NCI-H1092 (cell line): ENCODE measurements at regions not wholly inside any gene's neighbourhood (a gene's known extent, or its start where the extent isn't known, plus 50 kb on each side); places are given as distances from the start of the nearest gene placed in this dataset.
"Not testable (repeated sequence)": the region's sequence is repeated elsewhere in the genome, so short reads cannot be mapped to it uniquely, and the experiment has no call there.

Experiments
- DNase-seq: peaks from one replicate; lab custom pipeline; 2025; lab: John Stamatoyannopoulos, UW

DNA sequence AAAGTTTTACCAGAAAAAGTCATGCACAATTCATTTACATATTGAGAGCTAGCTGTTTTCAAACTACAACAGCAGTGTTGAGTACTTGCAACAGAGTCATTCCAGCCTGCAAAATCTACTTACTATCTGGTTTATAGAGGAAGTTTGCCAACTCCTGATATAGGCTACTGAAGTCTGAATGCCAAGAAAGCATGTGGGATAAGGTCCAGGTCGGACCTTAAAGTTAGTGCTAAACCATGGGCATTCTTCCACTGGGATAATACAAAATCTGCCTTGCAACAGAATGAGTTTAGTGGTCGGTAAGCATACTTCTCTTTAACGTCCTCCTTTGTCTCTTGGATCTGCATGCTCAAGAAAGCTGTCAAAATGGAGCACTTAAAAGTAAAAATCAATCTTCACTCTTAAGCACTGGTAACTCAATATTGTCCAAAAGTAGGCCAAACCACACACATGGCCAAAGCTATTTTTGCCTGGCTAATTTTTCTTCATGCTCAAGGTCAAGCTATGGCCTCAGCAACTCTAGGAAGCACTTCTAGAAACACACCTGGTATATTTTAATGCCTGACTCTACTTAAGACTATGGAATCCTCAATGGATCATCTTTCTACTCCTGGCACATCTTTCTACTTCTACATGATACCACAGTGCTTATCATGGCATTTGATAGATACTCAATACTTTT lies 364.9 kb upstream of the KITLG start:
- no peak for DNase-seq

DNA sequence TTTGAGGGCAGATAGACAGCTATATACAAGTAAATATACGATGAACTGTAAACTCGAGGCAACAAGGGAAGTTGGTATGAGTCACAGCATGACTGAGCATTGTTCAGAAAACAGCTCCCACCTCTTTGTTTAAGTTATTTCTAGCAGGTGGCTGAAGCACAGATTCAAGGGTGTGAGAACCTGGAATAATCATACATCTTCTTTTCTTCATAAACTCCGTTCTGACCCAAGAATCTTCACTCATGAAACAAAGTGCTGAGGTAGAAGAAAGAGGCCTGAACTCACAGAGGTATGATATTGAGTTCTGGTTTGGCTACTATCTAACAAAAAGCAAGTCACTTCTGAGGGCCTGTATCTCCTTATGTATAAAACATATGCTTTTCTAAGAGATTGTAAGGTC lies 364.1 kb upstream of the KITLG start:
- no peak for DNase-seq

DNA sequence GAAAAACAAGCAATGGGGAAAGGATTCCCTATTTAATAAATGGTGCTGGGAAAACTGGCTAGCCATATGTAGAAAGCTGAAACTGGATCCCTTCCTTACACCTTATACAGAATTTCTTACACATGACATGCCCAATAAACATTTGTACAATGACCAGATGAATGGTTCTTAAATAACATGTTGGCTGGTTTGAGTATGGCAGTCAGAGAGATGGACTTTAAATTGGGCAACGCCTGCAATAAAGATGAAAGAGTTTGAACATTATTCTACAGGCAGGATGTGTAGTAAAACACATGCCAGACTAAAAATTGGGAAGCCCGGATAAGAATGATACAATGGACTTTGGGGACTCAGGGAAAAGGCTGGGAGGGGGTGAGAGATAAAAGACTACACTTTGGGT lies 360.6 kb upstream of the KITLG start:
- DNase-seq: no peak

DNA sequence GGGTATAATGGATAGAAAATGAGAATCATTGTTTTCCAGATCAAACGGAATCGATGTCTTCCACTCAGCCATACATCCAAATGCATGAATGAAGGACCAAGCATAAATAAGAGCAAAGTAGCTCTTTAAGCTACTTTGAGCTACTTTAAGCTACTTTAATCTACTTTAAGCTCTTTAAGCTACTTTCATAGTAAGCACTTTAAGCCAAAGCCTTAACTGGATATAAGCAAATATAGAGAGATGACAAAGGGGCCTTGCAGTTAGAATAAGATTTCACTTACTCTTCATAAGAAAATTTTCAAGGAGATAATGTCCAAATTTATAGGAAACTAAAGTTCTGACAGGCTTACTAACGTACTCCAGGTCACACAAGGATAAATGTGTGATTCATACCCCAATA lies 355.6 kb upstream of the KITLG start:
- no peak for DNase-seq

DNA sequence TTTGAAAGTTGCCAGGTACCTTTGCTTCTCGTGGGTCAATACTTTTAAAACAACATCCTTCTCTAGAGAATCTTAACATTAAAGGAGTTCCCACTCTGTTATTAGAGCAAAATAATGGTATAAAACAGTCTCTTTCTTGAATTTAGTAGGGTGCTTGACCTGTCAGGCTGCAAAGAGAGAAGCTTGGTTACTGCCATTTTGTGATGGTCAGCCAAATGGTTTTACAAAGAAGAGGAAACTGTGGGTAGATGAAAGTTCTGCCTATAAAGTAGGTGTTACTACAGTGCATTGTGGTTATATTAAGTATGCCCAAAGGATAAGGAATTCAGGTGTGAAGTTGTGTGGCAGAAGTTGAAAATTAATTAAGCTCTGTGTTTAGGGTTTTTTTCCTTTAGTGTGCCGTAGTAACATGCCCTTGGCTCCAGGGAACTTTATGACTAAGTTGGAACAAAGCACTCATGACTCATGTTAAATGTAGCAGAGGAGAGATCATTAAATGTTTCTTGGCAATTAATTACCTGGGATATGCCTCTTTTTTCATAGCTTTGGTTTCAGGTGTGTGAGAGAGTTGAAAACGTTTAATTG lies 354.0 kb upstream of the KITLG start:
- no peak for DNase-seq

DNA sequence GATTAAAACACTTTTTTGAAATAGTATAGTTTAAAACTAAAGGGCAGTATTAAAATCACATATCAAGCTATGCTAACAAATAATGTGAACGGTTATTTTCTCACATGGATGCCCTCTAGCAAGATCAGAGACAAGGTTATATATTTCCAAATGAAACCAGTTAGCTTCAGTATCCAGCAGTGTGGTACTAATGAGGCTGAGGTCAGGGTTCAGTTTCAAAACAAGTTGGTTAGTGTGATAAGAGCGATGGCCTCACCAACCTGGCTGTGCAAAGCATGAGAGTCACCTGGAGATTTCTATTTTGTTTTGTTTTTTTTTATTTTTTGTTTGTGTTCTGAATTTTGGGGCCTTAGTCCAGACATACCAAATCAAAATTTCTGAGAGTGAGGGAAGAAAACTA lies 352.2 kb upstream of the KITLG start:
- DNase-seq: no peak

DNA sequence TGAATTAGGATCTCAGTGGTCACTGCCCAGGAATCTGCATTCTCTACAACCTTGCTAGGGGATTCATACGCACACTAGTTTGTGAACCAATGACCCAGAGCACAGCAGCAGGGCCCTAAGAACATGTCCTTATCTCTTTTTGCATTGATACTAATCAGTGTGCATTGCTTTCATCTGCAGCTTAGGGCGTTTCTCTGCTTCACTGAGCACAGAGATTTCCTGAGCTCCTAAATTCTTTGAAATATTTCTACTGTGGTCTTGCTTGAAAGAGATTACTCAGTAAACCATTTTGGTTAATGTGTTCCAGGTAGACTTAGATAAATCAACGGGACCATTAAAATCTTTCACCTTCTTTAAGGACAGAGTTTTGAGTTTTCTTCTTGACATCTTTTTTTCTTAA lies 351.3 kb upstream of the KITLG start:
- DNase-seq: no peak

DNA sequence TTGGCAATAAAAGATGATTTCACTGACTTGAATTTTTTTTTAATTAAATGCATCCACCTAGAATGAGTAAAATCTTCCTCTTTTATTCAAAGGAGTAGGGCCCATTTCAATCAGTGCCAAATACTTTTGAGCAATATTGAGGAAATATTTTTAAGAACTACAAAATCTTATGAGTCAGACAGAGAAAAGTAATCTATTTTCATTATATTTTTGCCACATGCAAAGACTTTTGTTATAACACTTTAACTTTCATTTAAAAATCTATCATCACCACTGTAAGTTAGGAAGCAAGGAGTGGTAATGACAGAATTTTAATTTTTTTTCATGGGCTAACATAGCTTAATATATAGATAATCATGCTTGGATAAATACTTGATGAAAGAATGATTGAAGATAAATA lies 345.2 kb upstream of the KITLG start:
- no peak for DNase-seq

DNA sequence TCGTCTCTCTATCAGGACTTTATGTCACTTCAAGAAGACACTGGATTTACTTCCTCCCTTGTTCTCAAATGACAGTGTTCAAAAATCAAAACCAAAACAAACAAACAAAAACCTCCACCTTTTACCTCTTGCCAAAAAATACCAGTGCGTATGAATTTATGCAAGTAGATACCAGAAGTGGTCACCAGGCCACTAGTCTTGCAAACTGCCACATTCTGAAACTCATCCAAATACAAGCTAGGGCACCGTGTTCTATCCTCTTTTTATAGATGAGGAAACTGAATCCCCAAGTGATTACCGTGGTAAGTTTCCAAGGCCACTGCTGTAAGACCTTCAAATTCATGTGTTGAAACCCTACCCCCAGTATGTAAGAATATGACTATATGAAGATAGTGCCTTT lies 343.9 kb upstream of the KITLG start:
- no peak for DNase-seq

DNA sequence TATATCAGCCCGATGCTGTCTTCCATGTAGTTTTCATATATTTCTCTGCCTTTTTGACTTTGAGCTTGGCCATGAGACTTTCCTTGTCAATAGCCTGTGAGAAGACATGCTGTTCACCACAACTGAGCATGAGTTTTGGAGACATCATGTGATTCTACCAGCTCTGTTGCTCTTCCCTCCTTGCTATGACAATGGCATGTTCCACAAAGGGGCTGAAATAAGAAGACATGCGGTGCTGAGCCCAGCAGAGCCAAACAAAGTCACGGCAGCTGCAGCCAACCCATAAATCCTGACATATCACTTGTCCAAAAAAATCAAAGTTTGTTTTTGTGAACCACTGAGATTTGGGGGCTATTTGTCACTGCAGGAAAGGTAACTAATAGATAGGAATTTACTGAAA lies 343.4 kb upstream of the KITLG start:
- DNase-seq: no peak

DNA sequence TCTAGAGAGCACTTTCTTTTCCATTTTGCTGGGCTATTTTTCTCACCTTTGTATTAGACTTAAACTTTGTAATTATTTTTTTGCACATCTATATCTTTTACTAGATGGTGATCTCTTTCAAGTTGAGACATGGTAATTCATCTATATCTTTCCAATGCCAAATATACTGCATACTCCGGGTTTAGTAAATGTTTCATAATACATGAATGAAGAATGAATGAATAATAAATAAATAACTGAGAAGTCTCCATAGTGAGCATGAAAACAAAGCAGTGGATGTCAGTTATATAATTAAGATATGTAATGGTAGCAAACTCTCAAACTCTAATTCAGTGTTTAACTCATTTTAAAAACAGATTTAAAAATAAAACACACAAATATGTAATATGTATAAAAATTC lies 342.5 kb upstream of the KITLG start:
- no peak for DNase-seq

DNA sequence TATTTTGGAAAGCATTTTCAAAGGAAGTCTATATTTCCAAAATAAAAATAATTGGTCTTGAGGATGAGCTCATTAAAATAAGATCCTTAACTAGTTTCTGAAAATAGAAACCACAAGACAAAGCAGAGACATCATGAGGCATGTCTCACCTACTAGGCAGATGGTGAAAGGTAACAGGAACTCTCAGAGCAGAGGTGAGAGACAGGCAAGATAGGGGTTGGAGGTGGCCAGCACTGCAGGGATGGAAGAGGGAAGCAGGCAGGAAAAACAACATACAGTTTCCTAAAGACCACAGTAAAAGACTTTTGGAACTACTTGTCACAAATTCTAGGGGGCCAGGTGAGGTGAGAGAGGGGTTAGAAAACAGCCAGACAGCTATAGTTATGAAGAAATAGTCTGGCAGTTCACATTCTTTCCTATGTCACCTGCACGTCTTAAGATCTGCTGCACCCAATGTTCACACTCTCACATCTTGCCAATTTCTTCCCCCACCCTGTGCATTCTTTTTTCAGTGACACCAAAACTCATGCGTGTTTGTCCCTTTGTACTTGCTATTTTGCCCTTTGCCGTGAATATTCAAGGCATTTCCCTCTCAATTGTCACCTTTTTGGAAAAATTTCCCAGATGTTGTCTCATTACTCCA lies 341.7 kb upstream of the KITLG start:
- no peak for DNase-seq

DNA sequence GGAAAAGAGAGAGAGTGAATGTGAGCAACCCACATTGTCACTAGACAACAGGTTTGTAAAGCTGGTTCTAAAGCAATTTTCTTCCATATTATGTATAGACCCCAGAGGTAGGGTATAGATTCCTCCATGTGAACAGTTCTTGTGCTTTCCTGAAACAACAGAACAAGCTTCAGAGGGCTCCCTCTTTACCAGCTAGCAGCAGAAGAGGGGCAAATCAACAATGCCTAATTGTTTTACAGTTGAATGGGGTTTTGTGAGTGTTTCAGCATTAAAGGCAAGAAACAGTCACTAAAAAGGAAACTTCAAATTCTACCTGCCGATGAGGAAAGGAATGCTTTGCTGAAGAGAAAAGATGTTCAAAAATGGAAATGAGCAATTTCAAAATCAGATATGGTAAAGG lies 341.2 kb upstream of the KITLG start:
- no peak for DNase-seq

DNA sequence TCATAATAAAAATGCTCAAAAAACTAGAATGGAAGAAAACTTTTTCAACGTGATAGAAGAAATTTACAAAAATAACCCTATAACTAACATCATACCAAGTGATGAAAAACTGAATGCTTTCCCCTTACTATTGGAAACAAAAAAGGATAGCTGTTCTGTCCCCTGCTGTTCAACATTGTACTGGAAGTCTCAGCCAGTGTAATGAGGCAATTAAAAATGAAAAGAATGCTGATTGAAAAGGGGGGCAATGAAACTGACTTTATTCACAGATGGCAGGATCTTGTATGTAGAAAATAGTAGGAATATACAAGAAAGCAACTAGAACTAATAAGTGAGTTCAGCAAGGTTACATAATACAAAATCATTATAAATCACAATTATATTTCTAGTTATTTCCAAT lies 337.9 kb upstream of the KITLG start:
- DNase-seq: no peak

DNA sequence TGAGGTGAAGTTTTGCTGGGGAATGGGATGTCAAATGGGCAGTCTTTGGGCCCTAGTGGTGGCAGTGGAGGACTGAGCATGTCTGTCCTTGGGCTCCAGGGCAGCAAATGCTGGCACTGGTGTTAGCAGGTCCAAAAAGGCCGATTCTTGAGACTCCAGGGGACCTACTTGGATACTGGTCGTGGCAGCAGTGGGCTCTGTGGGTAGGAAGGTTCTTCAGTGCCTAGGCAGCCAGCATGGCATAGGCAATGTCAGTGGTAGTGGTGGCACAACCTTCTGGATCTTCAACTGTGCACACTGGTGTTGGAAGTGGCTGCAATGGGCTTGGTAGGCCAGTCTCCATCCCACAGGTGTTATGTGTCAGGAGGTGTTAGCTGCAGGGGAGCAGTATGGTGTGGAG lies 334.7 kb upstream of the KITLG start:
- no peak for DNase-seq

DNA sequence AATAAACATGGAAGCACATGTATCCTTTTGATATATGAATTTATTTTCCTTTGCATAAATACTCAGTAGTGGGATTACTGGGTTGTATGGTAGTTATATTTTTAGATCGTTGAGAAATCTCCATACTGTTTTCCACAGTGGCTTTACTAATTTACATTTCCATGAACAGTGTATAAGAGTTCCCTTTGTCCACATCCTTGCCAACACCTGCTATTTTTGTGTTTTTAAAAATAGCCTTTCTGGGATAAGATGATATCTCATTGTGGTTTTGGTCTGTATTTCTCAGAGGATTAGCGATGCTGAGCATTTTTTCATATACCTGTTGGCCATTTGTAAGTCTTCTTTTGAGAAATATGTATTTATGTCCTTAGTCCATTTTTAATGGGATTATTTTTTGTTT lies 329.2 kb upstream of the KITLG start:
- no peak for DNase-seq

DNA sequence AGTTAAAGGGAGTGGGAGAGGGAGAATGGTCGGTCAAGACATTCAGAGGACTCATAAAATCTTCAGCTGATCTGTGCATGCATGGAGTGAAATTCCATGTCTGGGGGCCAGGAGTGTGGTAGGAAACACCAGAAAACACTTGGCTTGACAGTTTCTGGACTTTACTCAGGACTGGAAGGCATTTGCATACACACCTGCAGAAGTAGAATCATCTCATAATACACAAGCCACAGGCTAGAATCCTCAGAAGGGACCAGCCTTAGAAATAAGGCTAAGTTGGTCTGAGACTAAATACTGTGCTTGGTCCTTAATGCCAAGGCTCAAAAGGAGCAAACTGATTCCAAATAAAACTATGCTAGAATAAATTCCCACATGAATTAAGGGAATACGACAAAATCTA lies 328.1 kb upstream of the KITLG start:
- no peak for DNase-seq

DNA sequence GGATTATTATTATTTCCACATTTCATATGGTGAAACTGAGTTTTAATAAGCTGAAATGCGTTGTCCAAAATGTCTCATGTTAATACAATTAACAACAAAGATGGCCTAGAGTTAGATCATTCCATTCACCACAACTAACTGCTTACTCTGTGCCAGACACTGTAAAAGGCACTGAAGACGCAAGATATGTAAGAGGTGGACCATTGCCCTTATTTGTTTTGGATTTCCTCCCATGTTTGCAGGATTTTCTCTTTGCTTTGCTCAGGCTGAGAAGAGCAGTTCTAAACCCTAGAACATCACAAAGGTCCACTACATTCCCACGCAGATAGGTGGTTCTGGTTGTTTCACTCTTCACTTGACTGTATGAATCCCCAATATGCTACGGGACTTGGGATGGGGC lies 324.4 kb upstream of the KITLG start:
- DNase-seq: peak; percentile 15

DNA sequence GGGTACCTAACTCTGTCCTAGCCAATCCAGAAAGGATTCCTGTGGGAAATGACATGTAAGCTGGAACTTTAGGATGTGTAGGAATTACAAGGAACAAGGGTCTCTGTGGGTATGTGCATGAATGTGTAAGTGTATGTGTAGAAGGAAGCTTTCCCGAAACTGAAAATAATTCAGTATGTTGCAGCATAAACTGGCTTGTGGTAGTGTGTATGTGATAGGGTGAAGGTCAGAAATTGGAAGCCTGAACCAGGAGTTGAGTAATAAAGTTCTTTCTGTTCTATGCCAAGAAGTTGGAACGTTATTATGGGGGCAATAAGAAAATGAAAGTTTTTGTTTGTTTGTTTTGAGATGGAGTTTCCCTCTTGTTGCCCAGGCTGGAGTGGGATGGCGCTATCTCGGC lies 323.1 kb upstream of the KITLG start:
- DNase-seq: no peak

DNA sequence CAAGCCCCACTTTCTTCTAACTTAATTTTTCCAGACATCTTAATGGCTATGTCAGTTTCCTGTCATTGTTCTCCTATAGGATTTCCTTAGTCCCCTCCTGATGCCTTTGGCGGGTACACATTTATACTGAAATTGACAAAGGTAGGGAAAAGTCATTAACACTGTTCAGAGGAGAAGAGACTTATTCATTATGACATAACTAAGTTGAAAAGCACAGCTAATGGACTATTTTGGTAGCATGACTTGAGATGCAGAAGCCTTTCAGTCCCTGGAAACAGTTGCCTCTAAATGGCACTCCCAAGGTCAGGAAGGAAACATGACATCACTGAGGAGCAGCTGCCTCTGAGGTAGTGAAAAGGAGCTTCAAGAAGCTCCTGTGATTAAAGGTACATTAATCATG lies 317.5 kb upstream of the KITLG start:
- no peak for DNase-seq

DNA sequence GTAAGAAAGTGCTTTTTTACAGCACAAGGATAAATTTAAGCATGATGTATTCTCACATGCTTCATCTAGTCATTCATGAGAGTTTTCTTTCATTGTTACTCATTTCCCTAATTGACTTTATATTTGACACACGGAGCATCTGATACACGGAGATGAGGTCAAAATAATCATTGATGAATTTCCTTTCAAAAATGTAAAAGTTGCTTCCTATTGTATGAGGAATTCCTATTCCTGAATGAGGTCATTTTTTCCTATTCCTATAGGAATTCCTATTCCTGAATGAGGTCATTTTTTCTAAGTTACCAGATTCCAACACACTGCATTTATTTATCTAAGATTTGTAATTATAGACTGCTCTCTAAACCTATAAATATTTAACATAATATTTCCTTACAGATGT lies 316.7 kb upstream of the KITLG start:
- DNase-seq: no peak

DNA sequence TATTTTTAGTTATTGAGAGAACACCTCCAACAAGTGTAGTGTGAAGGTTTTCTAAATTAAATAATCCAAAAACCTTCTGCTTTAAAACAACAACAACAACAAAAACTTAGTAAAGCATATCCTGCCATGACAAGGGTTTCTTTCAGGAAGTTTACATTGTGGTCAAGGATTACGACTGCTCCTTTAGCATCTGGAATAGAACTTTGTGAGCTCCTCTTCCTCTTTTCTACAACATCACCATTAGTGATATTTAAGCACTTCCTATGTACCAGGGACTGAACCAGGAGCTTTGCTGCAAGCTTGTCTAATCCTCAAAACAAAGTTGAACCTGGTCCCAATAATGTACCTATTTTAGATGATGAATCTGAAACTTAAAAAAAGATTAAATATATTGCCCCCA lies 315.4 kb upstream of the KITLG start:
- no peak for DNase-seq

DNA sequence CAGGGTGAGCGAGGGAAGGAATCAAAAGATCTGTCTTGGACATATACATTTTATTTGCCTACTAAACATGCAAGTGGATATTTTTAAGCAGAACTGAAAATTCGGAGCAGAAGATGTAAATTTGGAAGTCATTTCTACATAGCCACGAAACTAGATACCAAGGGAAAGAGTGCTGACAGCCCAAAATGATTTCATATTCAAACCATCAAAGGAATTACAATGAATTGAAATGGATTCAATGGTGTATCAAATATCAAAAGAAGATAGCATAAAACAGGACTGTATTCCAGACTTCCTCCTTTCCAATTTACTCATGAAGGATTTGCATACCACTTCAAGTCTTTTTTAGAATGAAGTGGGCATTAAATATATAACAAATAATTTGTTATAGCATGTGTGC lies 313.5 kb upstream of the KITLG start:
- DNase-seq: no peak

DNA sequence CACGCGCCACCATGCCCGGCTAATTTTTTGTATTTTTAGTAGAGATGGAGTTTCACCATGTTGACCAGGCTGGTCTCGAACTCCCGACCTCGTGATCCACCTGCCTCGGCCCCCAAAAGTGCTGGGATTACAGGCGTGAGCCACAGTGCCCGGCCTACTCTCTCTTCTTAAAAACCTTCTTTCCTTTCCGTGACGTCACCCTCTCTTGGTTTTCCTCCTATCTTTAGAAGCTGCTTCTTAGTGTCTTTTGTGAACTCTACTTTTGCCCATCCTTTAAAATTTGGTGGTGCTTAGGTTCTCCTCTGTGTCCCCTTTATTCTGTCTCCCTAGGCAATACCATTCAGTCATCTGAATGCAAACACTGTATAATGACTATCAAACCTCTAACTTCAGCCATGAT lies 311.2 kb upstream of the KITLG start:
- DNase-seq: not testable (repeated sequence)
